ENCODE measurements at regions not wholly inside any gene's neighbourhood (a gene's known extent, or its start where the extent isn't known, plus 50 kb on each side); places are given as distances from the start of the nearest gene placed in this dataset.
"Not testable (repeated sequence)": the region's sequence is repeated elsewhere in the genome, so short reads cannot be mapped to it uniquely, and the experiment has no call there.

GRCh38 chr5:19067741-19068140 lies 920.3 kb downstream of the CDH18 start:
- Histone ChIP-seq H3K4me3 (ENCODE audit: low read length) (no peak overlapping the region), H3K9me3 (ENCODE audit: control insufficient read depth, low read length) (no peaks in the 10 kb centered on the region), H3K36me3 (ENCODE audit: control insufficient read depth, insufficient read depth, low read length) (no peaks in the 10 kb centered on the region), H3K4me1 (ENCODE audit: control insufficient read depth, insufficient read depth, low read length) (no peaks in the 10 kb centered on the region), H3K27me3 (ENCODE audit: control insufficient read depth, insufficient read depth, low read length) (no peaks in the 10 kb centered on the region), H3K9ac (ENCODE audit: low read length) (no peak overlapping the region)

- H3K9ac ChIP-seq (ENCODE audit: low read length): no peak overlapping the region
- no peaks in the 10 kb centered on the region for H3K27me3 ChIP-seq (ENCODE audit: control insufficient read depth, insufficient read depth, low read length)
- no peaks in the 10 kb centered on the region for H3K36me3 ChIP-seq (ENCODE audit: control insufficient read depth, insufficient read depth, low read length)
- no peak overlapping the region for H3K4me3 ChIP-seq (ENCODE audit: low read length)
- H3K4me1 ChIP-seq (ENCODE audit: control insufficient read depth, insufficient read depth, low read length): no peaks in the 10 kb centered on the region
- no peaks in the 10 kb centered on the region for H3K9me3 ChIP-seq (ENCODE audit: control insufficient read depth, low read length)
Observed at GRCh38 chr5:19098434-19098833, 889.6 kb downstream of the CDH18 start.

- Histone ChIP-seq H3K4me1 (ENCODE audit: control insufficient read depth, insufficient read depth, low read length) (no peaks in the 10 kb centered on the region), H3K9me3 (ENCODE audit: control insufficient read depth, low read length) (no peaks in the 10 kb centered on the region), H3K27me3 (ENCODE audit: control insufficient read depth, insufficient read depth, low read length) (no peaks in the 10 kb centered on the region), H3K36me3 (ENCODE audit: control insufficient read depth, insufficient read depth, low read length) (no peaks in the 10 kb centered on the region), H3K9ac (ENCODE audit: low read length) (no peak overlapping the region), H3K4me3 (ENCODE audit: low read length) (no peak overlapping the region)
Observed at GRCh38 chr5:19099195-19099594, 888.8 kb downstream of the CDH18 start.

GRCh38 chr5:19104948-19105347 lies 883.1 kb downstream of the CDH18 start:
- Histone ChIP-seq H3K36me3 (ENCODE audit: control insufficient read depth, insufficient read depth, low read length) (no peaks in the 10 kb centered on the region), H3K4me3 (ENCODE audit: low read length) (no peak overlapping the region), H3K9me3 (ENCODE audit: control insufficient read depth, low read length) (no peaks in the 10 kb centered on the region), H3K27me3 (ENCODE audit: control insufficient read depth, insufficient read depth, low read length) (no peaks in the 10 kb centered on the region), H3K9ac (ENCODE audit: low read length) (no peak overlapping the region), H3K4me1 (ENCODE audit: control insufficient read depth, insufficient read depth, low read length) (no peaks in the 10 kb centered on the region)

- Histone ChIP-seq H3K9me3 (ENCODE audit: control insufficient read depth, low read length) (no peaks in the 10 kb centered on the region), H3K4me1 (ENCODE audit: control insufficient read depth, insufficient read depth, low read length) (no peaks in the 10 kb centered on the region), H3K27me3 (ENCODE audit: control insufficient read depth, insufficient read depth, low read length) (no peaks in the 10 kb centered on the region), H3K4me3 (ENCODE audit: low read length) (no peak overlapping the region), H3K9ac (ENCODE audit: low read length) (no peak overlapping the region), H3K36me3 (ENCODE audit: control insufficient read depth, insufficient read depth, low read length) (no peaks in the 10 kb centered on the region)
Observed at GRCh38 chr5:19122923-19123322, 865.1 kb downstream of the CDH18 start.

- Histone ChIP-seq H3K9ac (ENCODE audit: low read length) (no peak overlapping the region), H3K9me3 (ENCODE audit: control insufficient read depth, low read length) (no peaks in the 10 kb centered on the region), H3K36me3 (ENCODE audit: control insufficient read depth, insufficient read depth, low read length) (no peaks in the 10 kb centered on the region), H3K4me1 (ENCODE audit: control insufficient read depth, insufficient read depth, low read length) (no peaks in the 10 kb centered on the region), H3K4me3 (ENCODE audit: low read length) (no peak overlapping the region), H3K27me3 (ENCODE audit: control insufficient read depth, insufficient read depth, low read length) (no peaks in the 10 kb centered on the region)
Observed at GRCh38 chr5:19125956-19126713, 861.9 kb downstream of the CDH18 start.

- no peak overlapping the region for H3K4me3 ChIP-seq (ENCODE audit: low read length)
- no peaks in the 10 kb centered on the region for H3K36me3 ChIP-seq (ENCODE audit: control insufficient read depth, insufficient read depth, low read length)
- no peak overlapping the region for H3K9ac ChIP-seq (ENCODE audit: low read length)
- no peaks in the 10 kb centered on the region for H3K4me1 ChIP-seq (ENCODE audit: control insufficient read depth, insufficient read depth, low read length)
- H3K9me3 ChIP-seq (ENCODE audit: control insufficient read depth, low read length): no peaks in the 10 kb centered on the region
- no peaks in the 10 kb centered on the region for H3K27me3 ChIP-seq (ENCODE audit: control insufficient read depth, insufficient read depth, low read length)
Observed at GRCh38 chr5:19140276-19140675, 847.7 kb downstream of the CDH18 start.

- not testable (repeated sequence) for H3K9ac ChIP-seq (ENCODE audit: low read length); H3K4me3 ChIP-seq (ENCODE audit: low read length); H3K27me3 ChIP-seq (ENCODE audit: control insufficient read depth, insufficient read depth, low read length); H3K4me1 ChIP-seq (ENCODE audit: control insufficient read depth, insufficient read depth, low read length); H3K9me3 ChIP-seq (ENCODE audit: control insufficient read depth, low read length); H3K36me3 ChIP-seq (ENCODE audit: control insufficient read depth, insufficient read depth, low read length)
Observed at GRCh38 chr5:19141937-19142524, 846.0 kb downstream of the CDH18 start.

GRCh38 chr5:19142713-19143414 lies 845.1 kb downstream of the CDH18 start:
- not testable (repeated sequence) for H3K9ac ChIP-seq (ENCODE audit: low read length); H3K4me1 ChIP-seq (ENCODE audit: control insufficient read depth, insufficient read depth, low read length); H3K4me3 ChIP-seq (ENCODE audit: low read length); H3K36me3 ChIP-seq (ENCODE audit: control insufficient read depth, insufficient read depth, low read length); H3K27me3 ChIP-seq (ENCODE audit: control insufficient read depth, insufficient read depth, low read length); H3K9me3 ChIP-seq (ENCODE audit: control insufficient read depth, low read length)

GRCh38 chr5:19143935-19144334 lies 844.1 kb downstream of the CDH18 start:
- Histone ChIP-seq H3K9ac (ENCODE audit: low read length) (no peak overlapping the region), H3K4me1 (ENCODE audit: control insufficient read depth, insufficient read depth, low read length) (no peaks in the 10 kb centered on the region), H3K9me3 (ENCODE audit: control insufficient read depth, low read length) (no peaks in the 10 kb centered on the region), H3K27me3 (ENCODE audit: control insufficient read depth, insufficient read depth, low read length) (no peaks in the 10 kb centered on the region), H3K4me3 (ENCODE audit: low read length) (no peak overlapping the region), H3K36me3 (ENCODE audit: control insufficient read depth, insufficient read depth, low read length) (no peaks in the 10 kb centered on the region)

GRCh38 chr5:19169426-19169825 lies 818.6 kb downstream of the CDH18 start:
- no peak overlapping the region for H3K9ac ChIP-seq (ENCODE audit: low read length)
- no peaks in the 10 kb centered on the region for H3K27me3 ChIP-seq (ENCODE audit: control insufficient read depth, insufficient read depth, low read length)
- H3K9me3 ChIP-seq (ENCODE audit: control insufficient read depth, low read length): no peaks in the 10 kb centered on the region
- H3K4me3 ChIP-seq (ENCODE audit: low read length): no peak overlapping the region
- H3K4me1 ChIP-seq (ENCODE audit: control insufficient read depth, insufficient read depth, low read length): no peaks in the 10 kb centered on the region
- no peaks in the 10 kb centered on the region for H3K36me3 ChIP-seq (ENCODE audit: control insufficient read depth, insufficient read depth, low read length)

- no peaks in the 10 kb centered on the region for H3K9me3 ChIP-seq (ENCODE audit: control insufficient read depth, low read length)
- H3K36me3 ChIP-seq (ENCODE audit: control insufficient read depth, insufficient read depth, low read length): no peaks in the 10 kb centered on the region
- no peaks in the 10 kb centered on the region for H3K4me1 ChIP-seq (ENCODE audit: control insufficient read depth, insufficient read depth, low read length)
- no peaks in the 10 kb centered on the region for H3K27me3 ChIP-seq (ENCODE audit: control insufficient read depth, insufficient read depth, low read length)
- H3K4me3 ChIP-seq (ENCODE audit: low read length): no peak overlapping the region
- no peak overlapping the region for H3K9ac ChIP-seq (ENCODE audit: low read length)
Observed at GRCh38 chr5:19172926-19173470, 815.0 kb downstream of the CDH18 start.

Measured in mucosa of stomach (tissue), 1 donor.